Progenitor cell of endocrine pancreas (in vitro differentiated cells): ENCODE measurements at regions not wholly inside any gene's neighbourhood (a gene's known extent, or its start where the extent isn't known, plus 50 kb on each side); places are given as distances from the start of the nearest gene placed in this dataset.

Experiments
- DNase-seq: peaks from one replicate; pipeline ENCODE4 v3.0.0; 2021; ENCODE audit warnings: low spot score; ENCODE audit not compliant: unreplicated experiment
- H3K27ac Mint-ChIP-seq: 2 replicates; pipeline ENCODE4 v1.8.0; 2021; ENCODE audit warnings: mild to moderate bottlenecking, moderate library complexity, mixed read lengths
- H3K27me3 Mint-ChIP-seq: 2 replicates; pipeline ENCODE4 v1.8.0; 2021; ENCODE audit warnings: mixed read lengths
- H3K36me3 Mint-ChIP-seq: 2 replicates; pipeline ENCODE4 v1.8.0; 2022; ENCODE audit warnings: mixed read lengths; ENCODE audit not compliant: insufficient read depth
- H3K4me1 Mint-ChIP-seq: 2 replicates; pipeline ENCODE4 v1.8.0; 2021; ENCODE audit warnings: low read depth, mixed read lengths
- H3K4me3 Mint-ChIP-seq: 2 replicates; pipeline ENCODE4 v1.8.0; 2021; ENCODE audit warnings: low read depth, mild to moderate bottlenecking, moderate library complexity, mixed read lengths
- H3K9me3 Mint-ChIP-seq: 2 replicates; pipeline ENCODE4 v1.8.0; 2021; ENCODE audit warnings: low read depth, mixed read lengths
- CTCF ChIP-seq: fragments of 200-600 bp; sonication (generic); IDR thresholded peaks from one replicate; pipeline ENCODE4 v1.5.0; 2021; ENCODE audit warnings: antibody characterized with exemption, mild to moderate bottlenecking; ENCODE audit not compliant: unreplicated experiment

GRCh38 chr6:159104163-159104925 is 59.6 kb upstream of the TAGAP start:
- Mint-ChIP-seq H3K36me3 (no peaks in the 10 kb centered on the region), H3K4me1 (peaks cover 7% of the 10 kb centered on the region), H3K4me3 (no peak overlapping the region), H3K9me3 (no peaks in the 10 kb centered on the region), H3K27ac (no peak overlapping the region), H3K27me3 (peaks cover 10% of the 10 kb centered on the region)
- peak; percentile 90 for TF ChIP-seq CTCF
- peak; percentile 59 for DNase-seq

- peaks cover 8% of the 10 kb centered on the region for H3K27me3 Mint-ChIP-seq
- no peak for TF ChIP-seq CTCF
- no peaks in the 10 kb centered on the region for H3K36me3 Mint-ChIP-seq
- H3K4me1 Mint-ChIP-seq, result peaks cover 7% of the 10 kb centered on the region
- no peak overlapping the region for H3K4me3 Mint-ChIP-seq
- no peak for DNase-seq
- no peak overlapping the region for H3K27ac Mint-ChIP-seq
- no peaks in the 10 kb centered on the region for H3K9me3 Mint-ChIP-seq
These were observed 58.8 kb upstream of the TAGAP start for GRCh38 chr6:159103396-159104162.

- Mint-ChIP-seq H3K9me3 (no peaks in the 10 kb centered on the region), H3K4me3 (no peak overlapping the region), H3K4me1 (peaks cover 7% of the 10 kb centered on the region), H3K36me3 (no peaks in the 10 kb centered on the region), H3K27me3 (peaks cover 8% of the 10 kb centered on the region), H3K27ac (no peak overlapping the region)
- no peak for TF ChIP-seq CTCF
- no peak for DNase-seq
These were observed 57.8 kb upstream of the TAGAP start for GRCh38 chr6:159102373-159103160.

- Mint-ChIP-seq H3K27me3 (peaks cover 8% of the 10 kb centered on the region), H3K27ac (no peak overlapping the region), H3K4me1 (peaks cover 7% of the 10 kb centered on the region), H3K9me3 (no peaks in the 10 kb centered on the region), H3K36me3 (no peaks in the 10 kb centered on the region), H3K4me3 (no peak overlapping the region)
- DNase-seq, result no peak
- no peak for TF ChIP-seq CTCF
These were observed 56.9 kb upstream of the TAGAP start for GRCh38 chr6:159101656-159102055.
